ENCODE measurements at regions not wholly inside any gene's neighbourhood (a gene's known extent, or its start where the extent isn't known, plus 50 kb on each side); places are given as distances from the start of the nearest gene placed in this dataset.

DNA sequence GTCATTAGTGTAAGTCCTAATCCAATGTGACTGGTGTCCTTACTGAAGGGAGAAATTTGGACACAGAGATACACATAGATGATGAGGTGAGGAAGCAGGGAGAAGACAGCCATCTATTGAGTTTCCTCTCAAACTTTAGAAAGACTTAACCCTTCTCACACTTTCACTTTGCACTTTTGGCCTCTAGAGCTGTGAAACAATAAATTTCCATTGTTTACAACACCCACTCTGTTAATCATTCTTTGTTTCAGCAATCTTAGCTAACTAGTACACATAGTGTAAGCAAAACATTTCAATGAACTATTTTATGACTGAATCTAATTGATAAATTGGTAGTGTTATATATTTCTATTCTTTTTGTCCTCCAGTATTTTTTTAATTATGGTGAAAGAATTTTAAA is 1092.8 kb upstream of the POT1 start (continued):
- TF ChIP-seq PATZ1 (CRISPR knock-in tag; IDR thresholded peaks at IDR 0.05; ENCODE audit: borderline replicate concordance) = no peak

- ATAC-seq = no peak
- TF ChIP-seq ZNF70 (CRISPR knock-in tag; IDR thresholded peaks at IDR 0.05) (no peak), ESRRG (CRISPR knock-in tag; IDR thresholded peaks at IDR 0.05) (no peak), CSDC2 (CRISPR knock-in tag; IDR thresholded peaks at IDR 0.05) (no peak), RARB (CRISPR knock-in tag; IDR thresholded peaks at IDR 0.05) (no peak), ZFP30 (CRISPR knock-in tag; IDR thresholded peaks at IDR 0.05) (no peak), CREB5 (CRISPR knock-in tag; IDR thresholded peaks at IDR 0.05; ENCODE audit: low read depth) (no peak), OSR1 (CRISPR knock-in tag; IDR thresholded peaks at IDR 0.05) (no peak), BACH2 (CRISPR knock-in tag; IDR thresholded peaks at IDR 0.05; ENCODE audit: borderline replicate concordance) (no peak)
These were observed 1087.1 kb upstream of the POT1 start for GRCh38 chr7:126016722-126017121.

- no peak for ATAC-seq
- TF ChIP-seq RARB (CRISPR knock-in tag; IDR thresholded peaks at IDR 0.05) (no peak), ZNF8 (CRISPR knock-in tag; IDR thresholded peaks at IDR 0.05) (no peak), ARNTL (CRISPR knock-in tag; IDR thresholded peaks at IDR 0.05; ENCODE audit: borderline replicate concordance, low read depth) (no peak), ZC3H10 (CRISPR knock-in tag; IDR thresholded peaks at IDR 0.05) (no peak), ZFP3 (CRISPR knock-in tag; IDR thresholded peaks at IDR 0.05) (no peak), TCF4 (CRISPR knock-in tag; IDR thresholded peaks at IDR 0.05; ENCODE audit: borderline replicate concordance) (no peak), ZNF70 (CRISPR knock-in tag; IDR thresholded peaks at IDR 0.05) (no peak), ISL1 (CRISPR knock-in tag; IDR thresholded peaks at IDR 0.05) (no peak), PATZ1 (CRISPR knock-in tag; IDR thresholded peaks at IDR 0.05; ENCODE audit: borderline replicate concordance) (no peak), PPARA (CRISPR knock-in tag; IDR thresholded peaks at IDR 0.05; ENCODE audit: borderline replicate concordance) (no peak), ZFP30 (CRISPR knock-in tag; IDR thresholded peaks at IDR 0.05) (no peak), ESRRG (CRISPR knock-in tag; IDR thresholded peaks at IDR 0.05) (no peak), CSDC2 (CRISPR knock-in tag; IDR thresholded peaks at IDR 0.05) (no peak), ZNF565 (CRISPR knock-in tag; conservative IDR thresholded peaks at IDR 0.05; ENCODE audit: low read depth) (no peak), BACH2 (CRISPR knock-in tag; IDR thresholded peaks at IDR 0.05; ENCODE audit: borderline replicate concordance) (no peak), OSR1 (CRISPR knock-in tag; IDR thresholded peaks at IDR 0.05) (no peak), CSRNP3 (CRISPR knock-in tag; IDR thresholded peaks at IDR 0.05) (no peak), TOX (CRISPR knock-in tag; IDR thresholded peaks at IDR 0.05; ENCODE audit: borderline replicate concordance) (no peak)
- TF ChIP-seq, protein P1, sequence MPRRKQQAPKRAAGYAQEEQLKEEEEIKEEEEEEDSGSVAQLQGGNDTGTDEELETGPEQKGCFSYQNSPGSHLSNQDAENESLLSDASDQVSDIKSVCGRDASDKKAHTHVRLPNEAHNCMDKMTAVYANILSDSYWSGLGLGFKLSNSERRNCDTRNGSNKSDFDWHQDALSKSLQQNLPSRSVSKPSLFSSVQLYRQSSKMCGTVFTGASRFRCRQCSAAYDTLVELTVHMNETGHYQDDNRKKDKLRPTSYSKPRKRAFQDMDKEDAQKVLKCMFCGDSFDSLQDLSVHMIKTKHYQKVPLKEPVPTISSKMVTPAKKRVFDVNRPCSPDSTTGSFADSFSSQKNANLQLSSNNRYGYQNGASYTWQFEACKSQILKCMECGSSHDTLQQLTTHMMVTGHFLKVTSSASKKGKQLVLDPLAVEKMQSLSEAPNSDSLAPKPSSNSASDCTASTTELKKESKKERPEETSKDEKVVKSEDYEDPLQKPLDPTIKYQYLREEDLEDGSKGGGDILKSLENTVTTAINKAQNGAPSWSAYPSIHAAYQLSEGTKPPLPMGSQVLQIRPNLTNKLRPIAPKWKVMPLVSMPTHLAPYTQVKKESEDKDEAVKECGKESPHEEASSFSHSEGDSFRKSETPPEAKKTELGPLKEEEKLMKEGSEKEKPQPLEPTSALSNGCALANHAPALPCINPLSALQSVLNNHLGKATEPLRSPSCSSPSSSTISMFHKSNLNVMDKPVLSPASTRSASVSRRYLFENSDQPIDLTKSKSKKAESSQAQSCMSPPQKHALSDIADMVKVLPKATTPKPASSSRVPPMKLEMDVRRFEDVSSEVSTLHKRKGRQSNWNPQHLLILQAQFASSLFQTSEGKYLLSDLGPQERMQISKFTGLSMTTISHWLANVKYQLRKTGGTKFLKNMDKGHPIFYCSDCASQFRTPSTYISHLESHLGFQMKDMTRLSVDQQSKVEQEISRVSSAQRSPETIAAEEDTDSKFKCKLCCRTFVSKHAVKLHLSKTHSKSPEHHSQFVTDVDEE (CRISPR knock-in tag; IDR thresholded peaks at IDR 0.05) = no peak
These were observed 1075.4 kb upstream of the POT1 start for GRCh38 chr7:126005064-126005463.
